ENCODE measurements at regions not wholly inside any gene's neighbourhood (a gene's known extent, or its start where the extent isn't known, plus 50 kb on each side); places are given as distances from the start of the nearest gene placed in this dataset.

- H3K4me2 ChIP-seq: no peak overlapping the region
- no peaks in the 10 kb centered on the region for H3K9me3 ChIP-seq
- H2AFZ ChIP-seq (ENCODE audit: low read depth): no peak overlapping the region
- H3K79me2 ChIP-seq (ENCODE audit: insufficient read depth): no peaks in the 10 kb centered on the region
- no peak for TF ChIP-seq POLR2AphosphoS5 (IDR thresholded peaks at IDR 0.05; ENCODE audit: low read depth, low read length)
- no peak for TF ChIP-seq CTCF (IDR thresholded peaks at IDR 0.05)
- no peak for TF ChIP-seq PBX3 (IDR thresholded peaks at IDR 0.05)
- no peak for TF ChIP-seq SMC3 (IDR thresholded peaks at IDR 0.05; ENCODE audit: low read depth, low read length)
- no peak for TF ChIP-seq NRF1 (IDR thresholded peaks at IDR 0.05; ENCODE audit: low read depth, low read length)
- TF ChIP-seq TCF12 (IDR thresholded peaks at IDR 0.05): no peak
- TF ChIP-seq IRF3 (IDR thresholded peaks at IDR 0.05; ENCODE audit: low read depth, low read length): no peak
- TF ChIP-seq MXI1 (IDR thresholded peaks at IDR 0.05; ENCODE audit: low read depth, low read length): no peak
- no peak for TF ChIP-seq GATA2 (CRISPR knock-in tag; IDR thresholded peaks at IDR 0.05)
- TF ChIP-seq REST (IDR thresholded peaks at IDR 0.05; ENCODE audit: low read depth, low read length): no peak
- TF ChIP-seq MEF2A (IDR thresholded peaks at IDR 0.05; ENCODE audit: borderline replicate concordance, low read depth): no peak
- no peaks in the 10 kb centered on the region for H3K4me1 ChIP-seq (ENCODE audit: control insufficient read depth in 1 of 2, insufficient read depth in 2 of 2, low read depth in 1 of 2, low read length in 1 of 2)
- ChIA-PET CTCF (interaction anchor here (1.4 kb wide), 1 partner anchor 26 kb away, joined by 4 read pairs; no protein-coding TSS in a partner anchor), POLR2A (no interaction called here)
- H3K9me2 ChIP-seq: no peaks in the 10 kb centered on the region
- no peak overlapping the region for H3K9ac ChIP-seq
- DNase-seq: no peak
- whole genome bisulfite sequencing (ENCODE audit: low lambda C conversion rate): 82% methylated on average over 2 of the region's 2 CpGs
- no peaks in the 10 kb centered on the region for H4K20me1 ChIP-seq (ENCODE audit: insufficient read depth)
- H3K27ac ChIP-seq (ENCODE audit: low read depth in 2 of 2, low read length in 1 of 2): no peak overlapping the region
- no peaks in the 10 kb centered on the region for H3K27me3 ChIP-seq (ENCODE audit: insufficient read depth)
- no peaks in the 10 kb centered on the region for H3F3A ChIP-seq (replicated peaks; ENCODE audit: insufficient read depth)
- no peak overlapping the region for H3K4me3 ChIP-seq (ENCODE audit: low read depth in 2 of 2, low read length in 1 of 2)
- H3K36me3 ChIP-seq (replicated peaks in 1 of 2; ENCODE audit: control insufficient read depth in 1 of 2, insufficient read depth in 2 of 2, low read length in 1 of 2): no peaks in the 10 kb centered on the region
These were observed 284.4 kb downstream of the PRR16 start for GRCh38 chr5:120748474-120748873.

Data from SK-N-SH (cell line).